ENCODE measurements at regions not wholly inside any gene's neighbourhood (a gene's known extent, or its start where the extent isn't known, plus 50 kb on each side); places are given as distances from the start of the nearest gene placed in this dataset.

GRCh38 chr18:42179542-42180121, 224.6 kb downstream of the PIK3C3 start:
- Histone ChIP-seq H3K79me1 (ENCODE audit: low read depth, low read length) (no peaks in the 10 kb centered on the region), H3K23ac (ENCODE audit: low read depth, low read length, poor library complexity) (no peak overlapping the region), H2BK12ac (ENCODE audit: low read length) (no peak overlapping the region), H3K36me3 (replicated peaks in 1 of 2; ENCODE audit: control insufficient read depth in 2 of 2, insufficient read depth in 2 of 2, low read length in 2 of 2) (no peaks in the 10 kb centered on the region), H2BK15ac (ENCODE audit: low read length) (no peak overlapping the region), H3K4me2 (ENCODE audit: insufficient read depth, low read length, poor library complexity, severe bottlenecking) (no peak overlapping the region), H3K27me3 (ENCODE audit: control insufficient read depth in 3 of 3, insufficient read depth in 3 of 3, low read depth in 1 of 3, low read length in 3 of 3) (no peaks in the 10 kb centered on the region), H3K27ac (replicated peaks; ENCODE audit: low read length) (no peak overlapping the region), H3K4me1 (ENCODE audit: control insufficient read depth in 2 of 2, insufficient read depth in 1 of 2, low read depth in 1 of 2, low read length in 2 of 2) (no peaks in the 10 kb centered on the region), H3K18ac (ENCODE audit: low read length) (no peak overlapping the region), H2AFZ (ENCODE audit: low read length) (no peak overlapping the region), H4K8ac (ENCODE audit: low read depth, low read length) (no peak overlapping the region), H3K9me3 (replicated peaks in 1 of 2; ENCODE audit: control insufficient read depth in 2 of 2, insufficient read depth in 1 of 2, low read depth in 1 of 2, low read length in 2 of 2) (no peaks in the 10 kb centered on the region), H2AK5ac (ENCODE audit: low read depth, low read length) (no peak overlapping the region), H2BK5ac (ENCODE audit: low read length) (no peak overlapping the region), H2BK120ac (ENCODE audit: low read depth, low read length) (no peak overlapping the region), H3K14ac (ENCODE audit: low read length) (no peak overlapping the region), H3K9ac (ENCODE audit: low read depth, low read length, poor library complexity) (no peak overlapping the region), H3K4ac (ENCODE audit: low read length) (no peak overlapping the region), H4K91ac (ENCODE audit: low read depth, low read length, poor library complexity) (no peak overlapping the region), H3K4me3 (ENCODE audit: low read length in 2 of 2) (no peak overlapping the region)
- no CpG with 5 or more reads among the region's 6 CpGs for WGBS, 2 donors (ENCODE audit: extremely low coverage in 2 of 2, insufficient read length in 2 of 2, insufficient replicate concordance in 1 of 2)
- no peak for DNase-seq (ENCODE audit: low spot score)

GRCh38 chr18:42181474-42181873, 226.4 kb downstream of the PIK3C3 start:
- no peaks in the 10 kb centered on the region for H3K4me1 ChIP-seq (ENCODE audit: control insufficient read depth in 2 of 2, insufficient read depth in 1 of 2, low read depth in 1 of 2, low read length in 2 of 2)
- no peak for DNase-seq (ENCODE audit: low spot score)

GRCh38 chr18:42182728-42183700, 228.0 kb downstream of the PIK3C3 start:
- Histone ChIP-seq H2BK15ac (ENCODE audit: low read length) (no peak overlapping the region), H3K4ac (ENCODE audit: low read length) (no peak overlapping the region), H2AK5ac (ENCODE audit: low read depth, low read length) (no peak overlapping the region), H3K4me2 (ENCODE audit: insufficient read depth, low read length, poor library complexity, severe bottlenecking) (no peak overlapping the region), H2AFZ (ENCODE audit: low read length) (no peak overlapping the region), H3K79me1 (ENCODE audit: low read depth, low read length) (no peaks in the 10 kb centered on the region), H2BK5ac (ENCODE audit: low read length) (no peak overlapping the region), H4K8ac (ENCODE audit: low read depth, low read length) (no peak overlapping the region), H4K91ac (ENCODE audit: low read depth, low read length, poor library complexity) (no peak overlapping the region), H3K27me3 (ENCODE audit: control insufficient read depth in 3 of 3, insufficient read depth in 3 of 3, low read depth in 1 of 3, low read length in 3 of 3) (no peaks in the 10 kb centered on the region), H3K14ac (ENCODE audit: low read length) (no peak overlapping the region), H3K36me3 (replicated peaks in 1 of 2; ENCODE audit: control insufficient read depth in 2 of 2, insufficient read depth in 2 of 2, low read length in 2 of 2) (no peaks in the 10 kb centered on the region), H3K23ac (ENCODE audit: low read depth, low read length, poor library complexity) (no peak overlapping the region), H3K4me1 (ENCODE audit: control insufficient read depth in 2 of 2, insufficient read depth in 1 of 2, low read depth in 1 of 2, low read length in 2 of 2) (no peaks in the 10 kb centered on the region), H2BK12ac (ENCODE audit: low read length) (no peak overlapping the region), H3K27ac (replicated peaks; ENCODE audit: low read length) (no peak overlapping the region), H3K18ac (ENCODE audit: low read length) (no peak overlapping the region), H3K9ac (ENCODE audit: low read depth, low read length, poor library complexity) (no peak overlapping the region), H2BK120ac (ENCODE audit: low read depth, low read length) (no peak overlapping the region), H3K4me3 (ENCODE audit: low read length in 2 of 2) (no peak overlapping the region), H3K9me3 (replicated peaks in 1 of 2; ENCODE audit: control insufficient read depth in 2 of 2, insufficient read depth in 1 of 2, low read depth in 1 of 2, low read length in 2 of 2) (no peaks in the 10 kb centered on the region)
- WGBS, 2 donors (ENCODE audit: extremely low coverage in 2 of 2, insufficient read length in 2 of 2, insufficient replicate concordance in 1 of 2): no CpG with 5 or more reads among the region's 7 CpGs
- DNase-seq (ENCODE audit: low spot score): no peak

More at GRCh38 chr18:42181474-42181873, 226.4 kb downstream of the PIK3C3 start:
- Histone ChIP-seq H3K79me1 (ENCODE audit: low read depth, low read length) (no peaks in the 10 kb centered on the region), H2BK5ac (ENCODE audit: low read length) (no peak overlapping the region), H4K91ac (ENCODE audit: low read depth, low read length, poor library complexity) (no peak overlapping the region), H4K8ac (ENCODE audit: low read depth, low read length) (no peak overlapping the region), H3K9me3 (replicated peaks in 1 of 2; ENCODE audit: control insufficient read depth in 2 of 2, insufficient read depth in 1 of 2, low read depth in 1 of 2, low read length in 2 of 2) (no peaks in the 10 kb centered on the region), H2AFZ (ENCODE audit: low read length) (no peak overlapping the region), H3K14ac (ENCODE audit: low read length) (no peak overlapping the region), H2AK5ac (ENCODE audit: low read depth, low read length) (no peak overlapping the region), H3K9ac (ENCODE audit: low read depth, low read length, poor library complexity) (no peak overlapping the region), H3K4ac (ENCODE audit: low read length) (no peak overlapping the region), H2BK120ac (ENCODE audit: low read depth, low read length) (no peak overlapping the region), H3K36me3 (replicated peaks in 1 of 2; ENCODE audit: control insufficient read depth in 2 of 2, insufficient read depth in 2 of 2, low read length in 2 of 2) (no peaks in the 10 kb centered on the region), H3K27ac (replicated peaks; ENCODE audit: low read length) (no peak overlapping the region), H2BK15ac (ENCODE audit: low read length) (no peak overlapping the region), H3K4me2 (ENCODE audit: insufficient read depth, low read length, poor library complexity, severe bottlenecking) (no peak overlapping the region), H3K4me3 (ENCODE audit: low read length in 2 of 2) (no peak overlapping the region), H2BK12ac (ENCODE audit: low read length) (no peak overlapping the region), H3K23ac (ENCODE audit: low read depth, low read length, poor library complexity) (no peak overlapping the region), H3K18ac (ENCODE audit: low read length) (no peak overlapping the region), H3K27me3 (ENCODE audit: control insufficient read depth in 3 of 3, insufficient read depth in 3 of 3, low read depth in 1 of 3, low read length in 3 of 3) (no peaks in the 10 kb centered on the region)
- no CpG with 5 or more reads among the region's 3 CpGs for WGBS, 2 donors (ENCODE audit: extremely low coverage in 2 of 2, insufficient read length in 2 of 2, insufficient replicate concordance in 1 of 2)

- Histone ChIP-seq H3K4ac (ENCODE audit: low read length) (no peak overlapping the region), H2AK5ac (ENCODE audit: low read depth, low read length) (no peak overlapping the region), H2BK15ac (ENCODE audit: low read length) (no peak overlapping the region), H3K36me3 (replicated peaks in 1 of 2; ENCODE audit: control insufficient read depth in 2 of 2, insufficient read depth in 2 of 2, low read length in 2 of 2) (no peaks in the 10 kb centered on the region), H2AFZ (ENCODE audit: low read length) (no peak overlapping the region), H4K8ac (ENCODE audit: low read depth, low read length) (no peak overlapping the region), H3K27ac (replicated peaks; ENCODE audit: low read length) (no peak overlapping the region), H4K91ac (ENCODE audit: low read depth, low read length, poor library complexity) (no peak overlapping the region), H3K79me1 (ENCODE audit: low read depth, low read length) (no peaks in the 10 kb centered on the region), H3K9ac (ENCODE audit: low read depth, low read length, poor library complexity) (no peak overlapping the region), H2BK12ac (ENCODE audit: low read length) (no peak overlapping the region), H3K27me3 (ENCODE audit: control insufficient read depth in 3 of 3, insufficient read depth in 3 of 3, low read depth in 1 of 3, low read length in 3 of 3) (no peaks in the 10 kb centered on the region), H3K4me2 (ENCODE audit: insufficient read depth, low read length, poor library complexity, severe bottlenecking) (no peak overlapping the region), H3K4me1 (ENCODE audit: control insufficient read depth in 2 of 2, insufficient read depth in 1 of 2, low read depth in 1 of 2, low read length in 2 of 2) (no peaks in the 10 kb centered on the region), H3K14ac (ENCODE audit: low read length) (no peak overlapping the region), H3K4me3 (ENCODE audit: low read length in 2 of 2) (no peak overlapping the region), H2BK120ac (ENCODE audit: low read depth, low read length) (no peak overlapping the region), H3K18ac (ENCODE audit: low read length) (no peak overlapping the region), H3K9me3 (replicated peaks in 1 of 2; ENCODE audit: control insufficient read depth in 2 of 2, insufficient read depth in 1 of 2, low read depth in 1 of 2, low read length in 2 of 2) (peaks cover 0 to 1% of the 10 kb centered on the region in 2 donors), H3K23ac (ENCODE audit: low read depth, low read length, poor library complexity) (no peak overlapping the region), H2BK5ac (ENCODE audit: low read length) (no peak overlapping the region)
- WGBS, 2 donors (ENCODE audit: extremely low coverage in 2 of 2, insufficient read length in 2 of 2, insufficient replicate concordance in 1 of 2): no CpG with 5 or more reads among the region's 4 CpGs
- DNase-seq (ENCODE audit: low spot score): no peak
These were observed 228.7 kb downstream of the PIK3C3 start for GRCh38 chr18:42183746-42184145.

Measured in neuronal stem cell (in vitro differentiated cells).